Osteoblast (primary cell): ENCODE measurements at regions not wholly inside any gene's neighbourhood (a gene's known extent, or its start where the extent isn't known, plus 50 kb on each side); places are given as distances from the start of the nearest gene placed in this dataset.

Experiments
- DNase-seq: peaks from one replicate; pipeline ENCODE4 v3.0.0; 2011; ENCODE audit warnings: low spot score, mixed read lengths; ENCODE audit not compliant: insufficient read length; ENCODE audit errors: missing footprints
- H2AFZ ChIP-seq: 2 replicates; pipeline ENCODE4 v1.6.0; 2011; ENCODE audit warnings: mild to moderate bottlenecking, low read length
- H3K27ac ChIP-seq: 2 replicates; pipeline ENCODE4 v1.5.1; 2011; ENCODE audit warnings: mild to moderate bottlenecking, low read depth, low read length, moderate library complexity
- H3K27me3 ChIP-seq: 2 replicates; pipeline ENCODE4 v1.6.0; 2012; ENCODE audit warnings: mild to moderate bottlenecking, control low read depth, inconsistent platforms, low read length, moderate library complexity; ENCODE audit not compliant: insufficient read depth
- H3K36me3 ChIP-seq: 2 replicates; pipeline ENCODE4 v1.5.1; 2011; ENCODE audit warnings: mild to moderate bottlenecking, low read length, control low read depth, moderate library complexity; ENCODE audit not compliant: insufficient read depth
- H3K4me1 ChIP-seq: 2 replicates; pipeline ENCODE4 v1.5.1; 2011; ENCODE audit warnings: mild to moderate bottlenecking, low read length, control low read depth, moderate library complexity; ENCODE audit not compliant: insufficient read depth
- H3K4me2 ChIP-seq: 2 replicates; pipeline ENCODE4 v1.6.0; 2011; ENCODE audit warnings: mild to moderate bottlenecking, low read length; ENCODE audit not compliant: insufficient read depth
- H3K4me3 ChIP-seq: fragments of 200-600 bp; sonication (generic); 3 replicates; pipeline ENCODE4 v1.5.1; 2012; ENCODE audit warnings: mild to moderate bottlenecking, low read length, inconsistent platforms; ENCODE audit not compliant: insufficient read depth
- H3K79me2 ChIP-seq: 2 replicates; pipeline ENCODE4 v1.6.0; 2012; ENCODE audit warnings: mild to moderate bottlenecking, low read length, control low read depth, inconsistent platforms; ENCODE audit not compliant: insufficient read depth
- H3K9me3 ChIP-seq: 2 replicates; pipeline ENCODE4 v1.5.1; 2011; ENCODE audit warnings: low read depth, low read length, control low read depth
- H4K20me1 ChIP-seq: 2 replicates; pipeline ENCODE4 v1.6.0; 2012; ENCODE audit warnings: mild to moderate bottlenecking, low read length, control low read depth; ENCODE audit not compliant: insufficient read depth
- CTCF ChIP-seq: IDR thresholded peaks from 2 replicates; pipeline ENCODE4 v1.5.1; 2011; ENCODE audit warnings: mild to moderate bottlenecking, low read depth, low read length, moderate library complexity; ENCODE audit errors: extremely low read depth

- Histone ChIP-seq H4K20me1 (no peaks in the 10 kb centered on the region), H3K4me3 (no peak overlapping the region), H3K27ac (no peak overlapping the region), H3K27me3 (peaks cover 9% of the 10 kb centered on the region), H3K4me1 (peaks cover 3% of the 10 kb centered on the region), H3K79me2 (no peaks in the 10 kb centered on the region), H2AFZ (no peak overlapping the region), H3K36me3 (no peaks in the 10 kb centered on the region), H3K4me2 (no peak overlapping the region), H3K9me3 (peaks cover under 1% of the 10 kb centered on the region)
- no peak for TF ChIP-seq CTCF
- DNase-seq: no peak
Measured at GRCh38 chr22:27671413-27671935, 130.1 kb downstream of the MN1 start.

GRCh38 chr22:27672721-27673418, 128.7 kb downstream of the MN1 start:
- Histone ChIP-seq H3K4me1 (no peaks in the 10 kb centered on the region), H3K79me2 (no peaks in the 10 kb centered on the region), H3K36me3 (no peaks in the 10 kb centered on the region), H3K27me3 (peaks cover 9% of the 10 kb centered on the region), H2AFZ (no peak overlapping the region), H3K4me2 (no peak overlapping the region), H3K27ac (no peak overlapping the region), H4K20me1 (no peaks in the 10 kb centered on the region), H3K4me3 (no peak overlapping the region), H3K9me3 (no peaks in the 10 kb centered on the region)
- no peak for TF ChIP-seq CTCF
- DNase-seq: no peak

GRCh38 chr22:27673839-27674238, 127.7 kb downstream of the MN1 start:
- Histone ChIP-seq H3K4me3 (no peak overlapping the region), H3K4me2 (no peak overlapping the region), H3K9me3 (no peaks in the 10 kb centered on the region), H2AFZ (no peak overlapping the region), H3K27ac (no peak overlapping the region), H3K79me2 (no peaks in the 10 kb centered on the region), H4K20me1 (no peaks in the 10 kb centered on the region), H3K27me3 (peaks cover 14% of the 10 kb centered on the region), H3K36me3 (no peaks in the 10 kb centered on the region), H3K4me1 (no peaks in the 10 kb centered on the region)
- DNase-seq: no peak
- no peak for TF ChIP-seq CTCF

- no peaks in the 10 kb centered on the region for H3K9me3 ChIP-seq
- no peak for TF ChIP-seq CTCF
- H3K27ac ChIP-seq: no peak overlapping the region
- H3K79me2 ChIP-seq: no peaks in the 10 kb centered on the region
- no peaks in the 10 kb centered on the region for H3K36me3 ChIP-seq
- H3K27me3 ChIP-seq: peaks cover 17% of the 10 kb centered on the region
- H3K4me2 ChIP-seq: no peak overlapping the region
- no peak overlapping the region for H3K4me3 ChIP-seq
- no peaks in the 10 kb centered on the region for H4K20me1 ChIP-seq
- no peaks in the 10 kb centered on the region for H3K4me1 ChIP-seq
- H2AFZ ChIP-seq: no peak overlapping the region
- DNase-seq: no peak
Measured at GRCh38 chr22:27674261-27674923, 127.2 kb downstream of the MN1 start.
